Neural progenitor cell (in vitro differentiated cells): ENCODE measurements at regions not wholly inside any gene's neighbourhood (a gene's known extent, or its start where the extent isn't known, plus 50 kb on each side); places are given as distances from the start of the nearest gene placed in this dataset.

Experiments used
- DNase-seq: peaks from one replicate; pipeline ENCODE4 v3.0.0-alpha.2; 2016; ENCODE audit warnings: low spot score
- H2AFZ ChIP-seq: fragments of 200-600 bp; sonication (generic); replicated peaks from 2 replicates; pipeline ENCODE4 v1.6.1; 2016; ENCODE audit warnings: antibody characterized with exemption
- H3F3A ChIP-seq: fragments of 200-600 bp; sonication (generic); 2 replicates; pipeline ENCODE4 v1.6.1; 2016; ENCODE audit warnings: antibody characterized with exemption, low read depth
- H3K27ac ChIP-seq: fragments of 200-600 bp; sonication (generic); 2 replicates; pipeline ENCODE4 v1.5.1; 2016; ENCODE audit warnings: mild to moderate bottlenecking
- H3K27me3 ChIP-seq: fragments of 200-600 bp; sonication (generic); 2 replicates; pipeline ENCODE4 v1.6.1; 2016; ENCODE audit warnings: mild to moderate bottlenecking, moderate library complexity
- H3K36me3 ChIP-seq: fragments of 200-600 bp; sonication (generic); 2 replicates; pipeline ENCODE4 v1.5.1; 2016
- H3K4me1 ChIP-seq: fragments of 200-600 bp; sonication (generic); 2 replicates; pipeline ENCODE4 v1.6.1; 2016; ENCODE audit warnings: mixed run types
- H3K4me2 ChIP-seq: fragments of 200-600 bp; sonication (generic); 2 replicates; pipeline ENCODE4 v1.6.1; 2016
- H3K4me3 ChIP-seq: fragments of 200-600 bp; sonication (generic); 2 replicates; pipeline ENCODE4 v1.5.1; 2016
- H3K79me2 ChIP-seq: fragments of 200-600 bp; sonication (generic); 2 replicates; pipeline ENCODE4 v1.6.1; 2016; ENCODE audit warnings: low read depth
- H3K9ac ChIP-seq: fragments of 200-600 bp; sonication (generic); 2 replicates; pipeline ENCODE4 v1.6.1; 2016
- H3K9me3 ChIP-seq: fragments of 200-600 bp; sonication (generic); 2 replicates; pipeline ENCODE4 v1.5.1; 2016; ENCODE audit warnings: low read depth
- H4K20me1 ChIP-seq: fragments of 200-600 bp; sonication (generic); 2 replicates; pipeline ENCODE4 v1.6.1; 2016; ENCODE audit warnings: low read depth
- H3K27ac Mint-ChIP-seq: 3 replicates; pipeline ENCODE4 v1.8.0; 2021; ENCODE audit warnings: mixed read lengths
- H3K27me3 Mint-ChIP-seq: 2 replicates; pipeline ENCODE4 v1.8.0; 2022; ENCODE audit warnings: low read depth, mild to moderate bottlenecking, inconsistent platforms, moderate library complexity, mixed read lengths; ENCODE audit not compliant: insufficient read depth
- H3K36me3 Mint-ChIP-seq: 3 replicates; pipeline ENCODE4 v1.8.0; 2021; ENCODE audit warnings: mixed read lengths
- H3K4me1 Mint-ChIP-seq: 3 replicates; pipeline ENCODE4 v1.8.0; 2021; ENCODE audit warnings: mixed read lengths
- H3K4me3 Mint-ChIP-seq: 3 replicates; pipeline ENCODE4 v1.8.0; 2021; ENCODE audit warnings: mild to moderate bottlenecking, moderate library complexity, mixed read lengths
- H3K9me3 Mint-ChIP-seq: 3 replicates; pipeline ENCODE4 v1.8.0; 2020; ENCODE audit warnings: mixed read lengths
- CTCF ChIP-seq: fragments of 200-600 bp; sonication (generic); IDR thresholded peaks from 2 replicates; pipeline ENCODE4 v1.5.1; 2017; ENCODE audit warnings: antibody characterized with exemption, mild to moderate bottlenecking
- EZH2 ChIP-seq: fragments of 200-600 bp; sonication (generic); IDR thresholded peaks from 2 replicates; pipeline ENCODE4 v1.6.1; 2017; ENCODE audit warnings: antibody characterized with exemption, mild to moderate bottlenecking, moderate library complexity
- EZH2phosphoT487 ChIP-seq: fragments of 200-600 bp; sonication (generic); IDR thresholded peaks from 2 replicates; pipeline ENCODE4 v1.6.1; 2017; ENCODE audit warnings: antibody characterized with exemption

- no peaks in the 10 kb centered on the region for H3K79me2 ChIP-seq
- DNase-seq = no peak
- Mint-ChIP-seq H3K4me3 (no peak overlapping the region), H3K27ac (no peak overlapping the region), H3K36me3 (peaks cover 1% of the 10 kb centered on the region), H3K9me3 (peaks cover 6% of the 10 kb centered on the region), H3K27me3 (no peaks in the 10 kb centered on the region), H3K4me1 (peaks cover 10% of the 10 kb centered on the region)
- no peak overlapping the region for H3K27ac ChIP-seq
- H3K4me3 ChIP-seq = no peak overlapping the region
- no peaks in the 10 kb centered on the region for H3K36me3 ChIP-seq
- no peaks in the 10 kb centered on the region for H4K20me1 ChIP-seq
- peaks cover 14% of the 10 kb centered on the region for H3F3A ChIP-seq
- TF ChIP-seq CTCF (no peak), EZH2 (no peak), EZH2phosphoT487 (no peak)
- H3K27me3 ChIP-seq = no peaks in the 10 kb centered on the region
- H3K4me1 ChIP-seq = peaks cover 11% of the 10 kb centered on the region
- H3K9ac ChIP-seq = no peak overlapping the region
- H3K4me2 ChIP-seq = no peak overlapping the region
- H2AFZ ChIP-seq = no peak overlapping the region
- no peaks in the 10 kb centered on the region for H3K9me3 ChIP-seq
These were observed 898.1 kb upstream of the WWC1 start for GRCh38 chr5:167393358-167393757.

- Histone ChIP-seq H3K4me1 (peaks cover 4% of the 10 kb centered on the region), H3K27me3 (no peaks in the 10 kb centered on the region), H3F3A (no peaks in the 10 kb centered on the region), H2AFZ (no peak overlapping the region), H4K20me1 (no peaks in the 10 kb centered on the region), H3K36me3 (no peaks in the 10 kb centered on the region), H3K4me2 (no peak overlapping the region), H3K9me3 (no peaks in the 10 kb centered on the region), H3K27ac (no peak overlapping the region), H3K4me3 (no peak overlapping the region), H3K79me2 (no peaks in the 10 kb centered on the region), H3K9ac (no peak overlapping the region)
- Mint-ChIP-seq H3K4me3 (no peak overlapping the region), H3K36me3 (no peaks in the 10 kb centered on the region), H3K27me3 (no peaks in the 10 kb centered on the region), H3K27ac (no peak overlapping the region), H3K9me3 (no peaks in the 10 kb centered on the region), H3K4me1 (peaks cover 4% of the 10 kb centered on the region)
- no peak for DNase-seq
- TF ChIP-seq EZH2phosphoT487 (no peak), EZH2 (no peak), CTCF (no peak)
These were observed 888.8 kb upstream of the WWC1 start for GRCh38 chr5:167402671-167403070.

- TF ChIP-seq EZH2 (no peak), CTCF (no peak), EZH2phosphoT487 (no peak)
- H2AFZ ChIP-seq = no peak overlapping the region
- H3K4me2 ChIP-seq = no peak overlapping the region
- no peaks in the 10 kb centered on the region for H4K20me1 ChIP-seq
- Mint-ChIP-seq H3K27ac (no peak overlapping the region), H3K27me3 (no peaks in the 10 kb centered on the region), H3K9me3 (no peaks in the 10 kb centered on the region), H3K4me3 (no peak overlapping the region), H3K4me1 (peaks cover 4% of the 10 kb centered on the region), H3K36me3 (no peaks in the 10 kb centered on the region)
- H3K9ac ChIP-seq = no peak overlapping the region
- H3K9me3 ChIP-seq = no peaks in the 10 kb centered on the region
- H3K79me2 ChIP-seq = no peaks in the 10 kb centered on the region
- no peaks in the 10 kb centered on the region for H3K27me3 ChIP-seq
- H3K4me1 ChIP-seq = peaks cover 4% of the 10 kb centered on the region
- H3K27ac ChIP-seq = no peak overlapping the region
- DNase-seq = no peak
- no peaks in the 10 kb centered on the region for H3K36me3 ChIP-seq
- no peaks in the 10 kb centered on the region for H3F3A ChIP-seq
- H3K4me3 ChIP-seq = no peak overlapping the region
These were observed 884.9 kb upstream of the WWC1 start for GRCh38 chr5:167406513-167406912.

- Histone ChIP-seq H3K79me2 (no peaks in the 10 kb centered on the region), H3F3A (no peaks in the 10 kb centered on the region), H3K27me3 (no peaks in the 10 kb centered on the region), H3K4me2 (no peak overlapping the region), H4K20me1 (no peaks in the 10 kb centered on the region), H3K4me3 (no peak overlapping the region), H3K4me1 (no peaks in the 10 kb centered on the region), H3K9me3 (no peaks in the 10 kb centered on the region), H3K36me3 (no peaks in the 10 kb centered on the region), H3K9ac (no peak overlapping the region), H3K27ac (no peak overlapping the region), H2AFZ (no peak overlapping the region)
- Mint-ChIP-seq H3K4me1 (no peaks in the 10 kb centered on the region), H3K36me3 (no peaks in the 10 kb centered on the region), H3K9me3 (no peaks in the 10 kb centered on the region), H3K27ac (no peak overlapping the region), H3K27me3 (no peaks in the 10 kb centered on the region), H3K4me3 (no peak overlapping the region)
- TF ChIP-seq CTCF (no peak), EZH2phosphoT487 (no peak)
- no peak for DNase-seq
These were observed 878.9 kb upstream of the WWC1 start for GRCh38 chr5:167412556-167412955.
